ENCODE measurements at regions not wholly inside any gene's neighbourhood (a gene's known extent, or its start where the extent isn't known, plus 50 kb on each side); places are given as distances from the start of the nearest gene placed in this dataset.
"Not testable (repeated sequence)": the region's sequence is repeated elsewhere in the genome, so short reads cannot be mapped to it uniquely, and the experiment has no call there.

DNA sequence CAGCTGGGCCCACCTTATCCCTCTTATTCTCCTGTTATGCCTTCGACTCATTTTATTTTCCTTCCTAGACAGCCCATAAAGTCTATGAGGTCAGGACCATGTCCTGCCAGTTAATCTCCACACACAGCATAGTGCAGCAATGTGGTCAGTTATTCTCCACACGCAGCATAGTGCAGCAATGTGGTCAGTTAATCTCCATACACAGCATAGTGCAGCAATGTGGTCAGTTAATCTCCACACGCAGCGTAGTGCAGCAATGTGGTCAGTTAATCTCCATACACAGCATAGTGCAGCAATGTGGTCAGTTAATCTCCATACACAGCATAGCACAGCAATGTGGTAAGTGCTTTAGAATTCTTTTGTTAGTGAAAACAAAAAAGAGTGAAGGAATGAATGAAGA, 77.8 kb downstream of the TEX36 start:
- DNase-seq: no peak

DNA sequence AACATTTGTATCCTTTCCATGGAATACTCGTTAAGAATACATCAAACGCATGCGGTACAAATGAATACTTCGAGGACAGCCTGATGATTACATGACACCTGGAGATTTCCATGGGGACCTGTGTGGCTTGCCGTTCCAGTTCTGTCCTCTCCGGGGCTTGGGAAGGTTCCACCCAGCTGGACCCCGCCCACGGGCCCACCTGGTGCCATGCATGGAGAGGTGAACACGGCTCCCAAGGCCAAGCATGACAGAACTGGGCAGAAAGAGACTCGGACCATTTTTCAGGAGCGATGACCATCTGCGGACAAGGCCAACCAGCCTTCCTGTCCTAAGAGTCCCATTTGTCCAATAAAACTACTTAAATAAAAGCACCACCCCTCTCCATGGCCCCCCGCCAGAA, 80.1 kb downstream of the TEX36 start:
- no peak for DNase-seq

DNA sequence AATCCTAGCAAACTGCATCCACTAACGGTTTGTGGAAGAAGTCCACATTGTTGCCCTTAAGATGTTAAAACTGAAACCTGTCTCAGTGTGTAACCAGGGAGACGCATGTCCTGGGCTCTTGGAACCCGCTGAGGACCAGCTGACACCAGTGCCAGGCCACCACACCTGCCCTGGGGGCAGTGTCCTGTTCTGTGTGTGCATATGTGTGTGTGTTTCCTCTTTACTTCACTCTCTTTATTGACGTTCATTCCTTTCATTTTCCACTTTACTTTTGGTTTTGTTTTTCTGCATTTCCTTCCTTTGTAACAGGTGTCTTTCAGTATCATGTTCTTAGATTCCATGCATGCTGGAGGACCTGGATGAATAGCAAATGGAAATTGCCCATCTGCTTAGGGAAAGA, 83.8 kb downstream of the TEX36 start:
- no peak for DNase-seq

DNA sequence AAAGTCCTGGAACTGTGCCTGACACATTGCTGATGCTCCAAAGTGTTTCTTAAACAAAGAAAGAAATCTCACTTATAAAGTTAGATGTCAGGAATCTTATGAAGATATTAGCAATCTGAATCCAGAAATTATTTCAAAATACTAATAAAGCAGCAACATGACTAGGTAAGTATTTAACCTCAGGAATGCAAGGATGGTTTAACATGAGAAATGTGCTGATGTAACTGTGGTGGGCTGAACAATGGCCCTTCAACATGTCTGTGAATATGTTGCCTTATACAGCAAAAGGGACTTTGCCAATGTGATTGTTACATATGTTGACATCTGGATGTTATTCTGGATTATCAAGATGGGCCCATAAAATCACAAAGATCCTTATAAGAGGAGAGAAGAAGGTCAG, 87.1 kb downstream of the TEX36 start:
- DNase-seq: no peak

DNA sequence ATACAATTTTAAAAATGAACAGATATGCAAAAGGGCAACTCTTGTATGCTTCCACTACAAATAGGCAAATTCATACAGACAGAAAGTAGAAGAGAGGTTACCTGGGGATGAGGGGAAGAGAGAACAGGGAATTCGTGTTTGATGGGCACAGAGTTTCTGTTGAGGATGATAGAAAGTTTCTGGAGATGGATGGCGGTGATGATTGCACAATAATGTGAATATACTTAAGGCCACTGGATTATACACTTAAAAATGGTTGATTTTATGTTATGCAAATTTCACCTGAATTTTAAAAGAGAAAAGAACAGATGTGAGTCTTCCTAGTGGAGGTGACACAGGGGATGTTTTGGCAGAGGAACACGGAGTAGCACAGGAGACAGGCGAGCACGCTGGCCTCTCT, 89.3 kb downstream of the TEX36 start:
- no peak for DNase-seq

DNA sequence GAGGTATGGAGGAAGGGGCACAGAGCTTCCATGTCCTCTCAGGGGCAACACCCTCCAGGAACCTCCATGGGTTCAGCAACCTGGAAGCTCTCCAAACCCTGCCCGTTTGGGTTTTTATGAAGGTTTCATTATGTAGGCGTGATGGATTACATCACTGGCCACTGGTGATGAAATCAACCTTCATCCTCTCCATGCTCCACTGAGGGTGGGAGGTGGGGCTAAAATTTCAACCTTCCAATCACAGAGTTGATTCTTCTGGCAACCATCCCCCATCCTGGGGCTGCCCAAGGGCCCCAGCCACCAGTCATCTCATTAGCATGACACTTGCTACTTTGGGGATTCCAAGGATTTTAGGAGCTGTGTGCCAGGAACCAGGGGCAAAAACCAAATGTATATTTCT, 90.1 kb downstream of the TEX36 start:
- DNase-seq: no peak

DNA sequence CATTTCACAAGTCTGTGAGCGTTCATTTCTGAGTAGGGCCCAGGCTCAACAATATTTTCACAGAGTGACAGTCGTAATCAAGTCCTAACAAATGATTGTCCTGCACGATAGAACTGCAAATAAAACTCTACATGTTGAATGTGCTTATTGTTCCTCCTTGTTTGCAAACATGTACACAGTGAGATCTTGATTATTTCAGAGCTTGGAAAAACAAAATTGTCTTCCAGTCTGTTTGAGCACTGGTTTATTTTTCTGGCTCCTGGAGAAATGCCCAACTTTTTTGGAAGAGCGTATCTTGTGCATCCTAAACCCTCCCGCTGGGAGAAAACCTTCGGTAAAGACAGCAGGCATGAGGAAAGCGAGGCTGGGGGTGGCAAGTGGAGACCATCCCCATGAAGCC, 91.1 kb downstream of the TEX36 start:
- DNase-seq: no peak

DNA sequence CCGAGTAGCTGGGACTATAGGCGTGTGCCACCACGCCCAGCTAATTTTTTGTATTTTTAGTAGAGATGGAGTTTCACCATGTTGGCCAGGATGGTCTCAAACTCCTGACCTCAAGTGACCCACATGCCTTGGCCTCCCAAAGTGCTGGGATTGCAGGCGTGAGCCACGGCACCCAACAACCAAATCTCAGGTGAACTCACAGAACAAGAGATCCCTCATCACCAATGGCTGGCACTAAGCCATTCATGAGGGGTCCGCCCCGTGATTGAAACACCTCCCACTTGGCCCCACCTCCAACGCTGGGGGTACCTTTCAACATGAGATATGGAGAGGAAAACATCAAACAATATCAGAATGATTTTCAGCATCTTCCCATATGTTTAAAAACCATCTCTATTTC, 94.2 kb downstream of the TEX36 start:
- DNase-seq: not testable (repeated sequence)

DNA sequence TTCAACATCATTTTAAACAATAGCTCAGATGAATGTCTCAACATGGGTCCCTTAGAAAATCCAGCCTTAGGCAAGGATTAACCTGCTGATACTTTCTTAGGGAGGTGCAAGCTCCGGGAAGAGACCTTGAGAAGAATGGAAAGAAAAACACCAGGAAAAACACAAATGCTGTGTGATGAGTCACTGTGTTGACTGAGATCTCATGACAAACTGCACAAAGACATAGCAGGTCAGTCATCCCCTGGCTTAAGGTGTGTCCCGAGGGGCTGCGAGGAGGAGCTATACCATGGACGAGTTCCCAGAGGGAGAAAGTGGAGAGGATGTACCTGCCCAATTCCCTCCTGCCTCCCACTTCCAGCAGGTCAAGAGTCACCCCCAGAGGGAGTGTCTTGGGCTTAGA, 98.0 kb downstream of the TEX36 start:
- no peak for DNase-seq

DNA sequence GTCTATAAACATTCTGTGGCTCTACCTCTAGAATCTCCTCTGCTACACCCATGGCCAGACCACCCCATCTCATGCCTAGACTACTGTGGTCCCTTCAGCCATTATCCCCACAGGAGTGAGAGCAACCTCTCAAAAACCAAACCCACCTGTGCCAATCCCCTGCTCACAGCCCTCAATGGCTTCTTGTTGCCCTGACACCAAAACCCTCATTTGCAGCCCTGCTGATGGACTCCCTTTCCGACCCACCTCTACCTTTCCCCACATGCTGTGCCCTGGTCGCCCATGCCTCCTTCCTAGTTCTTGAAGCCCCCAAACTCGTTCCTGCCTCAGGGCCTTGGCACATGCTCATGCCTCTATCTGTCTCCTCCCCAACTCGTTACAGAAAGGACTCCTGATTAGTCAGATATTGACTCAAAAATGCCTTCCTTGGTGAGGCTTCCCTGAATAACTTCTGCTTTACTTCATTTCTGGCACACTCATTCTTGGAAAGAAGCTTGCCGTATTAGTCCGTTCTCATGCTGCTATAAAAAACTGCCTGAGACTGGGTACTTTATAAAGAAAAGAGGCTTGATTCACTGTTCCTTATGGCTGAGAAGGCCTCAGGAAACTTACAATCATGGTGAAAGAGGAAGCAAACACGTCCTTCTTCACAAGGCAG, 104.2 kb downstream of the TEX36 start:
- DNase-seq: no peak

DNA sequence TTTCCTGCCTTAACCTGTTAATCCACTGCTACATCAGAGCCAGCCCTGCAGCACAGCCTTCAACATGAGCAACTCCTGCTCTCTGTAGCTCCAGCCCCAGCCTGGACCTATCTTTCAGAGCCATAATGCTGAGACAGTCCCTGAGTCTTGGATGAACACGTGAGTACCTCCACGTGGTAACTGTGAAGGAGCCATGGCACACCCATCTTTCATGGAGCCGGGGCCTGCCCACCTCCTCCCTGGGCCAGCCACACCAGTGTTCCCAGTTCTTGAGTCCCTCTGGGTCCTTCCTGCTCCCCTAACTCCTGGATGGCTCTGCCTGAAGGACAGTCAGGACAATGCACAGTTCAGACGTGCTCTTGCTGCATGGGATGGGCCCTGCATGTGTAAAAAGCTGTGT, 107.1 kb downstream of the TEX36 start:
- DNase-seq: no peak

DNA sequence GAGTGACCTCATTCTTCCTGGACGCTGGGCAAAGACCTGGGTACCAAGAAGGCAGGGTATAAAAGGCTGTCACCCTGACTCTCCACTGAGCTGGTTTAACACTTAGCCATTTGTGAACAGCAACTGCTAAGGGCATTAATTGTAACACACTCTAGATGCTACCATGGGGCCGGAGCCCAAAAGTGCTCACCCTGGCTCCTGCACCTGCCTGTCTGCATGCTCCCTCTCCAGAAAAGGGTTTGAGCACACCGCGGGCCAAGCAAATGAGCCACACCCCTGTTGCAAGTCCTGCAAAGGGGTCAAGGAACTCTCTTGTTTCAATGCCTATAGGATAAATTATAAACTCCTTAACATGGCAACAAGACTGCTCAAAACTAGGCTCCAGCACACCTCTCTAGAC, 114.8 kb downstream of the TEX36 start:
- no peak for DNase-seq

DNA sequence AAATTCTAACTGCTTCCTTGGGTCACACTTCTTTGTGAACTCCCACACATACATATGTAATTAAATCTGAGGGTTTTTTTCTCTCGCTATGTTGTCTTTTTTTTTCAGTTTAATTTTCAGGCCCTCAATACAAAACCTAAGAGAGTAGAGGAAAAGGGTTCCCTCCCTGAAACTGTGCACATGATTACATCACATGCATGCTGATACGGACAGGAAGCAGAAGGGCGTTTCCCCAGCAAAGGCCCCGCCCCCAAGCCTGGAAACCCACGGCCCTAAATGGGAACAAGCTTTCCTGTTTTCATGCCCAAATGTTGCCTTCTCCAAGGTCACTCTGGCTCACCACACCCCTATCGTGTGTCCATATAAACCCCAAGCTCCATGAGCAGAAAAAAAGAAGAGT, 115.4 kb downstream of the TEX36 start:
- DNase-seq: no peak

DNA sequence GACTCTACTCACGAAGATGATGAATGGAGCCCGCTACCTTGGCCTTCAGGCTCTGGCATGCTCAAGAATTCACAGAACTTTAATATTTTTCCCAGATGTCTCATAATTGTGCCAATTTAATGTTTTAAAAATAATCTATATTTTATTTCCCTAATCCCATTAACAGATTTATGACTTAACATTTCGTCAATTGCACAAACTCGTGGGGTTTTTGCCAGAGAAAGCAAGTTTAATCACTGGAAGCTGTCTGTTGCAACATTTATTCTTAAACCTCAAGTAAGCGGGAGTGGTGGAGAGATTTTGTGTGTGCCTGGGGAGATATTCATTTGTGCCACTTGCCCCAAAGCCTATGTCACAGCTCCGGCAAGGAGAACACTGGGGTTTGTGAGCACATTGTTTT, 117.9 kb downstream of the TEX36 start:
- DNase-seq: no peak

DNA sequence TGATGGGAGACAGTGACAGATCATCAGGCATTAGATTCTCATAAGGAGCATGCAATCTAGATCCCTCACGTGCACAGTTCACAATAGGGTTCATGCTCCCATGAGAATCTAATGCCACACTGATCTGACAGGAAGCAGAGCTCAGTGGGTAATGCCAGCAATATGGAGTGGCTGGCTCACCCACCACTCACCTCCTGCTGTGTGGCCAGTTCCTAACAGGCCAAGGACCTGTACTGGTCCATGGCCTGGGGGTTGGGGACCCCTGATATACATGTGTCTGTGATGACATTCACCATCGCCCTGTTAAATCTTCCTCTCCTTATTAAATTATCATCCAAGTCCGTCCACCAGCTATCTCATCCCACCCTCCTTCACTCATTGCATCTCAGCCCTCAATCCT, 118.4 kb downstream of the TEX36 start:
- DNase-seq: no peak

DNA sequence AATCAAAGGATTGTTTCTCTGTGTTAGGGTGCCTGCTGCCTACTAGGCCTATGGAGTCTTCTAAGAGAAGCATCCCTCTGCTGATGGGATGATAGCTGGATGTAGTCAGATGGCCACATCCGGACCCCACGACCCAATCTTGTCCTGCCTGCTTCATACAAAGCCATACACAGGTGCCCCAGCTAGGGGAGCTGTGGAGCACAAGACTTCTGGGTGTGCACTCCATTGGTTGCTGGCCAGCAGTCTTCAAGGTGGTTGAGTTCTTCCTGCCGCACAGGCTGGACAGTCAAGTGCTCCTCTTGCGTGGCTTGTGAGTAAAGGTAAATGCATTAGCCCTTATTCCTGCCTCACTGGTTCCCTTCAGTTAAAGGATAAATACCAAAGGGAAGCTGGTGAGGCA, 120.2 kb downstream of the TEX36 start:
- no peak for DNase-seq

DNA sequence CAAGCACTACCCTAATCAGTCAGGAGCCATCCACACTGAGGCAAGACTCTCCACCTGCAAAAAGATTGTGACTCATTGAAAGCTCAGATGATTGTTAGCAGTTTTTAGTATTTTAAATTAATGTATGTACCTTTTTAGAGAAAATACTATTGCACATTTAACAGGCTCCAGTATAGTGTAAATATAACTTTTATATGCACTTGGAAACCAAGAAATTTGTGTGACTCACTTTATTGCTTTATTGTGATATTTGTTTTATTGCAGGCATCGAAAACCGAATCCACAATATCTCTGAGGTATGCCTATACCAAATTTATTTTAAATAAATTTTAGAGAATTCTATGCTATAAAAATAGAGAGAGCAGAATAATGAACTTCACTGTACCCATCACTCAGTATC, 122.0 kb downstream of the TEX36 start:
- DNase-seq: no peak

DNA sequence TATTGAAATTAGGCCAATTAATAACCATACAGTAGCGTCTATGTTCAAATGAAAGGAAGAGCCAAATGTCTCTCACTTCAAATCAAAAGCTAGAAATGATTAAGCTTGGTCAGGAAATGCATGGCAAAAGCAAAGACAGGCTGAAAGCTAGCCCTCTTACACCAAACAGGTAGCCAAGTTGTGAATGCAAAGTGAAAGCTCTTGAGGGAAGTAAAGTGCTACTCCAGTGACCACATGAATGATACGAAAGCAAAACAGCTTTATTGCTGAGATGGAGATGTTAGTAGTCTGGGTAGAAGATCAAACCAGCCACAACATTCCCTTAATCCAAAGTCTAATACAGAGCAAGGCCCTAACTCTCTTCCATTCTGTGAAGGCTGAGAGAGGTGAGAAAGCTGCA, 123.8 kb downstream of the TEX36 start:
- no peak for DNase-seq

DNA sequence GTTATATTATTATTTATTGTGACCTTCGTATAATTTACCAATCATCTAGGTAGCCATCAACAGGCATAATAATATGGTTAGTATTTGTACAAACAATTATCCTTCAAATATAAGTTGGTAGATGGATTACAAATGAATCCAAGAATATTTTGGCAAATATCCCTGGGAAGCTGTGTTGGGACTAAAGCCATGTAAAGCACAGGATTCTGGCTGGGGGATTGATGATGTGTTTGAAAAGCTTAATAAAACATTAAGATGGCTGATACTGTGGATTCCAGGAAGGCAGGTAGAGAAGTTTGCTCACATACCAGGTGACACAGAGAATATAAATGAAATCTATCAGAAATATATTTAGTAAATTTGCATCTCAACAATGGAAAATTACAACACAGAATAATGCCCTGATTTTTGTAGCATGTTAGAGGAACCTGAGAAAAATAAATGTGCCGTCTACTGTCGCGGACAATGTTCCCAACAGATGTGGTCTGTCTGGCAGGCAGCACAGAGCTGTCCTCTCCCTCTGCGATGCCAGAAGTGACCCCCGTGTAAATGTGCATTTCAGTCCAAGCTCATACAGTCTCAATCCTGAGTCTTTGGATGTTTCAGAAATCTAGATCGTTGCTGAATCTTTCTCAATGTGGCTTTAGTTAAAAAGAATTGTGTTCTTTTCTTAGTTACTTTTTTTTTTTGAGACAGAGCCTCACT, 125.0 kb downstream of the TEX36 start:
- no peak for DNase-seq

DNA sequence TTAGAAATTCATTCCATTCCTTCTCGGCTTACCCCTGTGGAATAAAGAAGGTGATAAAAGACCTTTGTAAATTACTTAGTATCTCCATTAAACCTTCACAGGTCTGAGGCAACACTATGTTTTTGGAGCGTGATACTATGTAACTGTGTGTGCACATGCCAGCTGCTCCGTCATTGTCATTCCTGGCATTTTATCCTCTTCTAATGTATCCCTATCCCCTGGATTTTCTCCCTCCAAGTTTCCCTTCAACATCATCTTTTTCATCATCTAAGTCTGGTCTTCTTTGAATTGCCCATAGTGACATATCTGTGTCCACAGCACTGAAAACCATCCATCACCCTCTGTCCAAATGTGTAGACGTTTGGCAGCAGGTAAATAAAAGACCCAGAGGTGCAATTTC, 125.7 kb downstream of the TEX36 start:
- DNase-seq: no peak

DNA sequence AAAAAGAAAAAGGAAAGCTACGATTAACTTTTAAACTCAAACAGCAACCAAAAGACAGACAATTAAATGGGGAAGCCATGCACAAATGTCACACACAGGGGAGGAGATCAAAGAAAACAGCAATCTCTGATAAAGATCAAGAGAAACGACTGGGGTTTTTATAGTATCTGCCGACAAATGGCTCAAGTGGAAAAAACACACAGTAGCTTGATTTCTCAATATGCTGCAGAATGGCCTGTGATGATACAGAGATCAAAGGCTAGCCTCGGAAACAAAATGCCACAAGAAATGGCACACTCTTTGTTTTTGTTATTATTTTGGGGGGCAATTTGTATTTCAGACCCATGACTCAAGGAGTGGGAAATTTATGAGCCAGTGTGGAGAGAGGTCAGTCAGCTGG, 126.1 kb downstream of the TEX36 start:
- no peak for DNase-seq

DNA sequence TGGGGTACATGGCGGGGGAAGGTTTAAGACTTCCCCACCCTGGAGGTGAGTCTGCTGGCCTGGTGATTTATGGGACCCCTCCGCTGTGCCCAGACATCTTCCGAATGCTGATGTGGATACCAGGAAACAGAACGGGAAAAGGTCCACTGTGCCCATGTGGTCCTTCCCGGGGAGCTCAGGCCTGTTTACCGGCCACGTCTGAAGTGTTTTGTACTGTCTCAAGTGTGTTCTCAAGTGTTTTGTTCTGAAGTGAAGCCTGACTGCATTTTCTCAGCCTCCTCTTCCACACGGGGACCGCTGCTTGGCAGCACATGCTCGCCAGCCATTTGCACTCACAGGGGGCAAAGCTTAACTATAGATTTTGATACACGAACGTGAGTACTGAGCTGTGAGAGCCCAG, 127.2 kb downstream of the TEX36 start:
- no peak for DNase-seq

DNA sequence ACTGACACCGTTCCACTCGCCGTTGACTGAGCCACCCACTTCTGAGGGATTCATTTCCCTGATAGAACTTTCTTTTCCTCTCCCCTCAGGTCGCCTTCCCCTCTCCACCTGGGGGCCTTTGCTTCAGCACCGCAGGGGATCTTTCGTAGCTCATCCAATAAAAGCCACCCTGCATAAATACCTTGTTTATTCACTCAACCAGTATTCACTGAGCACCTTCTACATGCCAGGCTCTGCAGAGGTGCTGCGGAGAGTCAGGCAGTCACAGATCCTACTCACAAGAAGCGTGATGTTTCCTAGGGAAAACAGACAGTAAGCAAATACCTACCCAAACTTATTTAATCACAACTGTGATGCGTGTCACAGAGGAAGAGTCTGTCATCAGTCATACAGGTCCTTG, 127.7 kb downstream of the TEX36 start:
- no peak for DNase-seq

DNA sequence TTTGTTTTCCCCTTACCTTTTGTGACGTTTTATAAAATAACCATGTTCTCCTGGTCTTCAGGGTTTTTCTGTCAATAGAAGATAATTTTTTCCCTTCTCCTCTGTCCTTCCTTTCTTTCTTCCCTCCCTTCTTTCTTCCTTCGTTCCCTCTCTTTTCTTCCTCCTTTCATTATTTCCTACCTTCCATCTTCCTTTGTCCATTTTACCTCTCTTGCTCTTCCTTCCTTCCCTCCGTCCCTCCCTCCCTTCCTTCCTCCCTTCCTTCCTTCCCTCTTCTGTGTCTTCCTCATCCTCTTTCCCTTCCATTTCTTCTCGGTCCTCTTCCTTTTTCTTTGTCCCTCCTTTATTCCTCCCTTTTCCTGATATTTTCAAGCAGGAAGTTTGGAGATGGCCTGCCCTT, 128.2 kb downstream of the TEX36 start:
- no peak for DNase-seq

Data from inflammatory macrophage (primary cell).